ENCODE measurements at regions not wholly inside any gene's neighbourhood (a gene's known extent, or its start where the extent isn't known, plus 50 kb on each side); places are given as distances from the start of the nearest gene placed in this dataset.

- H3K27me3 Mint-ChIP-seq (ENCODE audit: low read depth in 3 of 3), result peaks cover 6 to 11% (median 7%) of the 10 kb centered on the region in 3 donors
- peaks cover 0 to 1% (median 0%) of the 10 kb centered on the region in 6 donors for H3K9me3 Mint-ChIP-seq
- peak overlapping the region in 4 of 6 donors; percentile 82 to 92 (median 85) for H3K27ac Mint-ChIP-seq
- peaks cover 17 to 21% of the 10 kb centered on the region in 2 donors for H3K4me1 Mint-ChIP-seq
- peaks cover 0 to 5% (median 3%) of the 10 kb centered on the region in 3 donors for H3K36me3 Mint-ChIP-seq
- peak overlapping the region in 1 of 5 donors; percentile 65 for H3K4me3 Mint-ChIP-seq
- no peak for DNase-seq
These were observed 143.6 kb upstream of the TNFAIP3 start for GRCh38 chr6:137723273-137724017.

GRCh38 chr6:137724018-137724403, 143.0 kb upstream of the TNFAIP3 start:
- Mint-ChIP-seq H3K4me3 (no peak overlapping the region), H3K4me1 (peaks cover 16 to 20% of the 10 kb centered on the region in 2 donors), H3K27me3 (ENCODE audit: low read depth in 3 of 3) (peaks cover 6 to 9% (median 9%) of the 10 kb centered on the region in 3 donors), H3K9me3 (peaks cover 0 to 1% (median 0%) of the 10 kb centered on the region in 6 donors), H3K27ac (peak overlapping the region in 2 of 6 donors; percentile 10 to 92), H3K36me3 (peaks cover 0 to 5% (median 3%) of the 10 kb centered on the region in 3 donors)
- DNase-seq, result no peak

GRCh38 chr6:137724495-137725211, 142.4 kb upstream of the TNFAIP3 start:
- peaks cover 0 to 5% (median 3%) of the 10 kb centered on the region in 3 donors for H3K36me3 Mint-ChIP-seq
- H3K27me3 Mint-ChIP-seq (ENCODE audit: low read depth in 3 of 3), result peaks cover 6 to 8% (median 8%) of the 10 kb centered on the region in 3 donors
- H3K27ac Mint-ChIP-seq, result peak overlapping the region in 2 of 6 donors; percentile 10 to 58
- H3K4me1 Mint-ChIP-seq, result peaks cover 16 to 20% of the 10 kb centered on the region in 2 donors
- no peak overlapping the region for H3K4me3 Mint-ChIP-seq
- DNase-seq, result no peak
- H3K9me3 Mint-ChIP-seq, result peaks cover 0 to 1% (median 0%) of the 10 kb centered on the region in 6 donors

- no peak for DNase-seq
- no peaks in the 10 kb centered on the region for H3K9me3 Mint-ChIP-seq
- peak overlapping the region in 1 of 6 donors; percentile 24 for H3K27ac Mint-ChIP-seq
- H3K4me1 Mint-ChIP-seq, result peaks cover 16 to 20% of the 10 kb centered on the region in 2 donors
- H3K36me3 Mint-ChIP-seq, result peaks cover 0 to 5% (median 3%) of the 10 kb centered on the region in 3 donors
- no peak overlapping the region for H3K4me3 Mint-ChIP-seq
- peaks cover 5 to 6% (median 6%) of the 10 kb centered on the region in 3 donors for H3K27me3 Mint-ChIP-seq (ENCODE audit: low read depth in 3 of 3)
These were observed 141.1 kb upstream of the TNFAIP3 start for GRCh38 chr6:137725949-137726348.

GRCh38 chr6:137726582-137726981, 140.5 kb upstream of the TNFAIP3 start:
- peak overlapping the region in 2 of 6 donors; percentile 9 to 62 for H3K27ac Mint-ChIP-seq
- H3K4me3 Mint-ChIP-seq, result no peak overlapping the region
- peaks cover 3 to 6% (median 5%) of the 10 kb centered on the region in 3 donors for H3K27me3 Mint-ChIP-seq (ENCODE audit: low read depth in 3 of 3)
- peaks cover 0 to 5% (median 3%) of the 10 kb centered on the region in 3 donors for H3K36me3 Mint-ChIP-seq
- no peak for DNase-seq
- peaks cover 16 to 19% of the 10 kb centered on the region in 2 donors for H3K4me1 Mint-ChIP-seq
- H3K9me3 Mint-ChIP-seq, result no peaks in the 10 kb centered on the region

GRCh38 chr6:137727216-137727765, 139.8 kb upstream of the TNFAIP3 start:
- DNase-seq, result no peak
- H3K9me3 Mint-ChIP-seq, result no peaks in the 10 kb centered on the region
- peak overlapping the region in 1 of 6 donors; percentile 31 for H3K27ac Mint-ChIP-seq

GRCh38 chr6:137728386-137729349, 138.4 kb upstream of the TNFAIP3 start:
- no peak overlapping the region for H3K27ac Mint-ChIP-seq
- peaks cover 1 to 3% of the 10 kb centered on the region in 2 donors for H3K4me1 Mint-ChIP-seq

More at GRCh38 chr6:137727216-137727765, 139.8 kb upstream of the TNFAIP3 start:
- peaks cover 3 to 6% (median 5%) of the 10 kb centered on the region in 3 donors for H3K27me3 Mint-ChIP-seq (ENCODE audit: low read depth in 3 of 3)
- H3K36me3 Mint-ChIP-seq, result peaks cover 0 to 5% (median 3%) of the 10 kb centered on the region in 3 donors
- peaks cover 14 to 15% of the 10 kb centered on the region in 2 donors for H3K4me1 Mint-ChIP-seq
- no peak overlapping the region for H3K4me3 Mint-ChIP-seq

GRCh38 chr6:137729866-137730629, 137.0 kb upstream of the TNFAIP3 start:
- Mint-ChIP-seq H3K4me1 (no peaks in the 10 kb centered on the region), H3K9me3 (no peaks in the 10 kb centered on the region), H3K27me3 (ENCODE audit: low read depth in 3 of 3) (peaks cover 2 to 6% (median 2%) of the 10 kb centered on the region in 3 donors), H3K36me3 (peaks cover 0 to 5% (median 3%) of the 10 kb centered on the region in 3 donors), H3K27ac (no peak overlapping the region), H3K4me3 (no peak overlapping the region)
- no peak for DNase-seq

More at GRCh38 chr6:137728386-137729349, 138.4 kb upstream of the TNFAIP3 start:
- peaks cover 0 to 5% (median 3%) of the 10 kb centered on the region in 3 donors for H3K36me3 Mint-ChIP-seq
- H3K4me3 Mint-ChIP-seq, result no peak overlapping the region
- no peaks in the 10 kb centered on the region for H3K9me3 Mint-ChIP-seq
- DNase-seq, result no peak
- peaks cover 0 to 5% (median 2%) of the 10 kb centered on the region in 3 donors for H3K27me3 Mint-ChIP-seq (ENCODE audit: low read depth in 3 of 3)

- no peak overlapping the region for H3K27ac Mint-ChIP-seq
- H3K4me3 Mint-ChIP-seq, result no peak overlapping the region
- H3K4me1 Mint-ChIP-seq, result no peaks in the 10 kb centered on the region
- H3K36me3 Mint-ChIP-seq, result peaks cover 0 to 5% (median 3%) of the 10 kb centered on the region in 3 donors
- no peaks in the 10 kb centered on the region for H3K9me3 Mint-ChIP-seq
- DNase-seq, result no peak
- peaks cover 2 to 6% (median 3%) of the 10 kb centered on the region in 3 donors for H3K27me3 Mint-ChIP-seq (ENCODE audit: low read depth in 3 of 3)
These were observed 135.5 kb upstream of the TNFAIP3 start for GRCh38 chr6:137731600-137731959.

GRCh38 chr6:137731960-137732616, 135.0 kb upstream of the TNFAIP3 start:
- peak overlapping the region in 2 of 6 donors; percentile 8 to 57 for H3K27ac Mint-ChIP-seq
- H3K4me3 Mint-ChIP-seq, result no peak overlapping the region
- no peaks in the 10 kb centered on the region for H3K9me3 Mint-ChIP-seq
- H3K36me3 Mint-ChIP-seq, result peaks cover 0 to 5% (median 3%) of the 10 kb centered on the region in 3 donors
- H3K27me3 Mint-ChIP-seq (ENCODE audit: low read depth in 3 of 3), result peaks cover 2 to 6% (median 3%) of the 10 kb centered on the region in 3 donors
- no peak for DNase-seq
- no peaks in the 10 kb centered on the region for H3K4me1 Mint-ChIP-seq

GRCh38 chr6:137733372-137733771, 133.7 kb upstream of the TNFAIP3 start:
- peaks cover 2 to 6% (median 5%) of the 10 kb centered on the region in 3 donors for H3K27me3 Mint-ChIP-seq (ENCODE audit: low read depth in 3 of 3)
- no peaks in the 10 kb centered on the region for H3K9me3 Mint-ChIP-seq
- no peaks in the 10 kb centered on the region for H3K36me3 Mint-ChIP-seq
- no peaks in the 10 kb centered on the region for H3K4me1 Mint-ChIP-seq
- H3K4me3 Mint-ChIP-seq, result no peak overlapping the region
- DNase-seq, result no peak
- no peak overlapping the region for H3K27ac Mint-ChIP-seq
